SK-N-SH treated with all-trans-retinoic acid at 6 μM for 48 hours (cell line): ENCODE measurements at regions not wholly inside any gene's neighbourhood (a gene's known extent, or its start where the extent isn't known, plus 50 kb on each side); places are given as distances from the start of the nearest gene placed in this dataset.
A peak's percentile ranks its signal among the peaks of the same experiment; 100 is the strongest.

Source experiments
- ATAC-seq: fragments of 200-7000 bp; cut with Tn5 transposase; 3 replicates; pipeline ENCODE4 v1.9.1; 2020; ENCODE audit warnings: mild to moderate bottlenecking, moderate library complexity
- ARNTL ChIP-seq: fragments of 450-650 bp; formaldehyde crosslinking; IDR thresholded peaks from 2 replicates; pipeline ENCODE4 v1.5.0; 2020; ENCODE audit warnings: low read depth, mild to moderate bottlenecking, moderate library complexity, borderline replicate concordance
- BACH2 ChIP-seq: fragments of 250-450 bp; sonication (Bioruptor Pico); IDR thresholded peaks from 2 replicates; pipeline ENCODE4 v1.9.0; 2021; ENCODE audit warnings: mild to moderate bottlenecking, borderline replicate concordance
- CREB5 ChIP-seq: fragments of 250-450 bp; sonication (Bioruptor Pico); IDR thresholded peaks from 2 replicates; pipeline ENCODE4 v1.5.1; 2020; ENCODE audit warnings: low read depth, mild to moderate bottlenecking, moderate library complexity
- CSRNP3 ChIP-seq: fragments of 250-450 bp; sonication (Bioruptor Pico); IDR thresholded peaks from 2 replicates; pipeline ENCODE4 v1.5.1; 2021; ENCODE audit warnings: mild to moderate bottlenecking, moderate library complexity
- ESRRG ChIP-seq: fragments of 250-450 bp; sonication (Bioruptor Pico); IDR thresholded peaks from 2 replicates; pipeline ENCODE4 v1.6.1; 2021; ENCODE audit warnings: mild to moderate bottlenecking
- GLIS3 ChIP-seq: fragments of 250-450 bp; sonication (Bioruptor Pico); IDR thresholded peaks from 2 replicates; pipeline ENCODE4 v1.5.0; 2020; ENCODE audit warnings: mild to moderate bottlenecking, moderate library complexity
- ISL1 ChIP-seq: fragments of 250-450 bp; sonication (Bioruptor Pico); IDR thresholded peaks from 2 replicates; pipeline ENCODE4 v2.1.2; 2022; ENCODE audit warnings: mild to moderate bottlenecking, moderate library complexity
- OSR1 ChIP-seq: fragments of 250-450 bp; sonication (Bioruptor Pico); IDR thresholded peaks from 2 replicates; pipeline ENCODE4 v1.8.0; 2022; ENCODE audit warnings: moderate library complexity, mild to moderate bottlenecking, inconsistent platforms
- PATZ1 ChIP-seq: fragments of 250-450 bp; sonication (Bioruptor Pico); IDR thresholded peaks from 2 replicates; pipeline ENCODE4 v1.8.0; 2020; ENCODE audit warnings: mild to moderate bottlenecking, moderate library complexity, borderline replicate concordance
- POU6F1 ChIP-seq: fragments of 250-450 bp; sonication (Bioruptor Pico); IDR thresholded peaks from 2 replicates; pipeline ENCODE4 v1.8.0; 2021; ENCODE audit warnings: low read depth, mild to moderate bottlenecking, moderate library complexity, borderline replicate concordance
- PPARA ChIP-seq: fragments of 250-450 bp; sonication (Bioruptor Pico); IDR thresholded peaks from 2 replicates; pipeline ENCODE4 v1.5.0; 2020; ENCODE audit warnings: mild to moderate bottlenecking, borderline replicate concordance
- RARB ChIP-seq: fragments of 250-450 bp; sonication (Bioruptor Pico); IDR thresholded peaks from 2 replicates; pipeline ENCODE4 v1.8.0; 2021; ENCODE audit warnings: mild to moderate bottlenecking, moderate library complexity
- TCF4 ChIP-seq: fragments of 250-450 bp; sonication (Bioruptor Pico); IDR thresholded peaks from 2 replicates; pipeline ENCODE4 v1.8.0; 2021; ENCODE audit warnings: mild to moderate bottlenecking, moderate library complexity, borderline replicate concordance
- TOX ChIP-seq: fragments of 250-450 bp; sonication (Bioruptor Pico); IDR thresholded peaks from 2 replicates; pipeline ENCODE4 v1.8.0; 2021; ENCODE audit warnings: mild to moderate bottlenecking, moderate library complexity, borderline replicate concordance
- TSHZ2 ChIP-seq: fragments of 250-450 bp; sonication (Bioruptor Pico); IDR thresholded peaks from 2 replicates; pipeline ENCODE4 v1.5.0; 2020; ENCODE audit warnings: mild to moderate bottlenecking, moderate library complexity
- ZC3H10 ChIP-seq: fragments of 250-450 bp; sonication (Bioruptor Pico); IDR thresholded peaks from 2 replicates; pipeline ENCODE4 v1.5.1; 2021; ENCODE audit warnings: mild to moderate bottlenecking, moderate library complexity
- ZFP3 ChIP-seq: fragments of 250-450 bp; sonication (Bioruptor Pico); IDR thresholded peaks from 2 replicates; pipeline ENCODE4 v1.5.0; 2020; ENCODE audit warnings: mild to moderate bottlenecking, moderate library complexity
- ZFP30 ChIP-seq: fragments of 450-650 bp; formaldehyde crosslinking; IDR thresholded peaks from 2 replicates; pipeline ENCODE4 v1.5.0; 2022; ENCODE audit warnings: mild to moderate bottlenecking, moderate library complexity
- ZNF565 ChIP-seq: fragments of 450-650 bp; formaldehyde crosslinking; conservative IDR thresholded peaks from 2 replicates; pipeline ENCODE4 v1.5.0; 2020; ENCODE audit warnings: low read depth, mild to moderate bottlenecking, moderate library complexity
- ZNF70 ChIP-seq: fragments of 450-650 bp; formaldehyde crosslinking; IDR thresholded peaks from 2 replicates; pipeline ENCODE4 v1.5.0; 2020; ENCODE audit warnings: mild to moderate bottlenecking, moderate library complexity
- ZNF8 ChIP-seq: fragments of 450-650 bp; formaldehyde crosslinking; IDR thresholded peaks from 2 replicates; pipeline ENCODE4 v1.5.0; 2020; ENCODE audit warnings: mild to moderate bottlenecking, moderate library complexity

- TF ChIP-seq ZNF70 (CRISPR knock-in tag), result no peak
- peak; percentile 76 for TF ChIP-seq ZNF8 (CRISPR knock-in tag)
- TF ChIP-seq CSRNP3, result no peak
- TF ChIP-seq TOX (CRISPR knock-in tag), result no peak
- ATAC-seq, result no peak
These were observed 100.7 kb upstream of the PRICKLE1 start for GRCh38 chr12:42690264-42690663.

GRCh38 chr12:42689699-42690098 is 100.2 kb upstream of the PRICKLE1 start:
- ATAC-seq, result no peak
- no peak for TF ChIP-seq ZFP3 (CRISPR knock-in tag)
- no peak for TF ChIP-seq BACH2 (CRISPR knock-in tag)
- TF ChIP-seq ESRRG (CRISPR knock-in tag), result no peak
- no peak for TF ChIP-seq POU6F1
- no peak for TF ChIP-seq RARB (CRISPR knock-in tag)
- TF ChIP-seq OSR1 (CRISPR knock-in tag), result no peak
- TF ChIP-seq ARNTL (CRISPR knock-in tag), result no peak
- no peak for TF ChIP-seq TSHZ2 (CRISPR knock-in tag)
- no peak for TF ChIP-seq PATZ1
- TF ChIP-seq ISL1 (CRISPR knock-in tag), result no peak
- no peak for TF ChIP-seq CREB5 (CRISPR knock-in tag)
- TF ChIP-seq ZNF565 (CRISPR knock-in tag), result no peak
- TF ChIP-seq ZNF70 (CRISPR knock-in tag), result no peak
- TF ChIP-seq CSRNP3, result no peak
- TF ChIP-seq ZNF8 (CRISPR knock-in tag), result no peak
- TF ChIP-seq TCF4 (CRISPR knock-in tag), result no peak
- no peak for TF ChIP-seq PPARA (CRISPR knock-in tag)
- TF ChIP-seq ZC3H10 (CRISPR knock-in tag), result no peak
- TF ChIP-seq GLIS3, result no peak
- TF ChIP-seq ZFP30 (CRISPR knock-in tag), result no peak
